ENCODE measurements at regions not wholly inside any gene's neighbourhood (a gene's known extent, or its start where the extent isn't known, plus 50 kb on each side); places are given as distances from the start of the nearest gene placed in this dataset.

DNA sequence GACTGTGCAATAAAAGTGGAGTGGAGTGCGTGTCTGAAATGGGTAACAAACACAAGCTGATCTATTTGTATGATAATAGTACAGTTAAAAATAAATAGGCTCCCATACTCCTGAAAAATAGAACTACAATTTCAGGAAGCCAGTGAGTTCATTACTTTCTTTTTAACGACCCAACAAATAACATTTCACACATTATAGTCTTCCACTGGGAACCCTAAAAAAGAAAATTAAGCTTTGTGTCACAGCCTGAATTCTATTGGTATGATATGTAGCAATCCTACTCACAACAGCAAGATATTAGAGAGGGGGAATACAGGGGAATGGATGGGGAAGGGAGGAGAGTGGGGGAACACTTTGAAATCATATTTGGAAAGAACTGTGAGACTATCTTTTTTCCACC lies 156.9 kb upstream of the CNTN3 start:
- TF ChIP-seq, protein P1, sequence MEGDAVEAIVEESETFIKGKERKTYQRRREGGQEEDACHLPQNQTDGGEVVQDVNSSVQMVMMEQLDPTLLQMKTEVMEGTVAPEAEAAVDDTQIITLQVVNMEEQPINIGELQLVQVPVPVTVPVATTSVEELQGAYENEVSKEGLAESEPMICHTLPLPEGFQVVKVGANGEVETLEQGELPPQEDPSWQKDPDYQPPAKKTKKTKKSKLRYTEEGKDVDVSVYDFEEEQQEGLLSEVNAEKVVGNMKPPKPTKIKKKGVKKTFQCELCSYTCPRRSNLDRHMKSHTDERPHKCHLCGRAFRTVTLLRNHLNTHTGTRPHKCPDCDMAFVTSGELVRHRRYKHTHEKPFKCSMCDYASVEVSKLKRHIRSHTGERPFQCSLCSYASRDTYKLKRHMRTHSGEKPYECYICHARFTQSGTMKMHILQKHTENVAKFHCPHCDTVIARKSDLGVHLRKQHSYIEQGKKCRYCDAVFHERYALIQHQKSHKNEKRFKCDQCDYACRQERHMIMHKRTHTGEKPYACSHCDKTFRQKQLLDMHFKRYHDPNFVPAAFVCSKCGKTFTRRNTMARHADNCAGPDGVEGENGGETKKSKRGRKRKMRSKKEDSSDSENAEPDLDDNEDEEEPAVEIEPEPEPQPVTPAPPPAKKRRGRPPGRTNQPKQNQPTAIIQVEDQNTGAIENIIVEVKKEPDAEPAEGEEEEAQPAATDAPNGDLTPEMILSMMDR (IDR thresholded peaks at IDR 0.05; ENCODE audit: borderline replicate concordance, extremely low read depth, low read length, poor library complexity, severe bottlenecking) = no peak
- no peak for TF ChIP-seq EZH2 (IDR thresholded peaks at IDR 0.05; ENCODE audit: borderline replicate concordance, low read depth, low read length, severe bottlenecking)
